ENCODE measurements at regions not wholly inside any gene's neighbourhood (a gene's known extent, or its start where the extent isn't known, plus 50 kb on each side); places are given as distances from the start of the nearest gene placed in this dataset.

DNA sequence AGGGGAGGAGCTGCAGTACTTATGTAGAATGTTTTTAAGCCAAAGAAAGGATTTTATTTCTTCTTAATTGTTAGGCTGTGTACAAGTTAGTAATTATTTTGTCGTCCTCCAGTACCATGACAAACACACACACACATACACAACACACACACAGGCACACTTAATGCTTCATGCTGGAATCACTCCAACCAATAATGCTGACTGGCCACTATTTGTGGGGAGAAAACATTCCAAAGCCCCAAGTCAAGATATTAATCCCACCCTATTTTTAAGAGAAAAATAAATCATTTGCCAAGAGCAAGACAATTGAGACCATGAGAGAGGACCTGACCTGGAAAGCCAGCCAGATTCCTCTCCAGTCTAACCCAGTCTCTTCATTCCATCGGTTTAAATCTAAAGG is 51.8 kb upstream of the TMCO5A start:
- TF ChIP-seq, protein P1, sequence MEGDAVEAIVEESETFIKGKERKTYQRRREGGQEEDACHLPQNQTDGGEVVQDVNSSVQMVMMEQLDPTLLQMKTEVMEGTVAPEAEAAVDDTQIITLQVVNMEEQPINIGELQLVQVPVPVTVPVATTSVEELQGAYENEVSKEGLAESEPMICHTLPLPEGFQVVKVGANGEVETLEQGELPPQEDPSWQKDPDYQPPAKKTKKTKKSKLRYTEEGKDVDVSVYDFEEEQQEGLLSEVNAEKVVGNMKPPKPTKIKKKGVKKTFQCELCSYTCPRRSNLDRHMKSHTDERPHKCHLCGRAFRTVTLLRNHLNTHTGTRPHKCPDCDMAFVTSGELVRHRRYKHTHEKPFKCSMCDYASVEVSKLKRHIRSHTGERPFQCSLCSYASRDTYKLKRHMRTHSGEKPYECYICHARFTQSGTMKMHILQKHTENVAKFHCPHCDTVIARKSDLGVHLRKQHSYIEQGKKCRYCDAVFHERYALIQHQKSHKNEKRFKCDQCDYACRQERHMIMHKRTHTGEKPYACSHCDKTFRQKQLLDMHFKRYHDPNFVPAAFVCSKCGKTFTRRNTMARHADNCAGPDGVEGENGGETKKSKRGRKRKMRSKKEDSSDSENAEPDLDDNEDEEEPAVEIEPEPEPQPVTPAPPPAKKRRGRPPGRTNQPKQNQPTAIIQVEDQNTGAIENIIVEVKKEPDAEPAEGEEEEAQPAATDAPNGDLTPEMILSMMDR (IDR thresholded peaks at IDR 0.05; ENCODE audit: borderline replicate concordance, extremely low read depth, low read length, poor library complexity, severe bottlenecking) = no peak
- no peak for TF ChIP-seq EZH2 (IDR thresholded peaks at IDR 0.05; ENCODE audit: borderline replicate concordance, low read depth, low read length, severe bottlenecking)
